ENCODE measurements at regions not wholly inside any gene's neighbourhood (a gene's known extent, or its start where the extent isn't known, plus 50 kb on each side); places are given as distances from the start of the nearest gene placed in this dataset.

DNA sequence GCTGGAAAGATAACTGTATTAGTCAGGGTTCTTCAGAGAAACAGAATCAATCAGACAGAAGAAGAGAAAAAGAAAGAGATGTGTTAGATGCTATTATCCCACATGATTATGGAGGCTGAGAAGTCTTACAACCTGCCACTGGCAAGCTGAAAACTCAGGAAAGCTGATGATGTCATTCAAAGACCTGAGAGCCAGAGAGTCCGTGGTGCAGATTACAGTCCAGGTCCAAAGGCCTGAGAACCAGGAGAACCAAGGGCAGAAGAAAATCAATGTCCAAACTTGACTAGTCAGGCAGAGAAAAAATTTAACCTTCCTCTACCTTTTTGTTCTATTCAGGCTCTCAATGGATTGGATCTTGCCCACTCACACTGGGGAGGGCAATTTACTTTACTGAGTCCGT is 172.5 kb downstream of the QDPR start:
- TF ChIP-seq, protein P1, sequence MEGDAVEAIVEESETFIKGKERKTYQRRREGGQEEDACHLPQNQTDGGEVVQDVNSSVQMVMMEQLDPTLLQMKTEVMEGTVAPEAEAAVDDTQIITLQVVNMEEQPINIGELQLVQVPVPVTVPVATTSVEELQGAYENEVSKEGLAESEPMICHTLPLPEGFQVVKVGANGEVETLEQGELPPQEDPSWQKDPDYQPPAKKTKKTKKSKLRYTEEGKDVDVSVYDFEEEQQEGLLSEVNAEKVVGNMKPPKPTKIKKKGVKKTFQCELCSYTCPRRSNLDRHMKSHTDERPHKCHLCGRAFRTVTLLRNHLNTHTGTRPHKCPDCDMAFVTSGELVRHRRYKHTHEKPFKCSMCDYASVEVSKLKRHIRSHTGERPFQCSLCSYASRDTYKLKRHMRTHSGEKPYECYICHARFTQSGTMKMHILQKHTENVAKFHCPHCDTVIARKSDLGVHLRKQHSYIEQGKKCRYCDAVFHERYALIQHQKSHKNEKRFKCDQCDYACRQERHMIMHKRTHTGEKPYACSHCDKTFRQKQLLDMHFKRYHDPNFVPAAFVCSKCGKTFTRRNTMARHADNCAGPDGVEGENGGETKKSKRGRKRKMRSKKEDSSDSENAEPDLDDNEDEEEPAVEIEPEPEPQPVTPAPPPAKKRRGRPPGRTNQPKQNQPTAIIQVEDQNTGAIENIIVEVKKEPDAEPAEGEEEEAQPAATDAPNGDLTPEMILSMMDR (IDR thresholded peaks at IDR 0.05): no peak
- no peak for TF ChIP-seq POLR2A (IDR thresholded peaks at IDR 0.05)
- TF ChIP-seq POLR2AphosphoS5 (IDR thresholded peaks at IDR 0.05): no peak

Measured in suprapubic skin (tissue), 4 donors.